ENCODE measurements at regions not wholly inside any gene's neighbourhood (a gene's known extent, or its start where the extent isn't known, plus 50 kb on each side); places are given as distances from the start of the nearest gene placed in this dataset.

- Histone ChIP-seq H3K9me2 (ENCODE audit: insufficient read depth) (no peaks in the 10 kb centered on the region), H4K20me1 (replicated peaks; ENCODE audit: insufficient read depth) (no peaks in the 10 kb centered on the region), H2AFZ (no peak overlapping the region), H3K4me3 (no peak overlapping the region), H3K36me3 (ENCODE audit: insufficient read depth) (peaks cover 6% of the 10 kb centered on the region; the same call in 1 of the 2 replicates), H3K27ac (ENCODE audit: low read depth) (no peak overlapping the region), H3F3A (replicated peaks; ENCODE audit: low read depth) (no peaks in the 10 kb centered on the region), H3K4me2 (no peak overlapping the region), H3K79me2 (replicated peaks; ENCODE audit: insufficient read depth) (no peaks in the 10 kb centered on the region), H3K27me3 (ENCODE audit: insufficient read depth) (no peaks in the 10 kb centered on the region), H3K4me1 (ENCODE audit: insufficient read depth) (no peaks in the 10 kb centered on the region)
- Mint-ChIP-seq H3K36me3 (ENCODE audit: low read depth) (peaks cover 3% of the 10 kb centered on the region; the same call in 1 of the 3 replicates), H3K4me3 (no peak overlapping the region), H3K4me1 (no peaks in the 10 kb centered on the region), H3K9me3 (peaks cover 88% of the 10 kb centered on the region), H3K27me3 (ENCODE audit: insufficient read depth, low read depth, poor library complexity) (peaks cover 5% of the 10 kb centered on the region), H3K27ac (no peak overlapping the region)
- DNase-seq (ENCODE audit: low spot score) (no peak), ATAC-seq (no peak)
- TF ChIP-seq, protein P1, sequence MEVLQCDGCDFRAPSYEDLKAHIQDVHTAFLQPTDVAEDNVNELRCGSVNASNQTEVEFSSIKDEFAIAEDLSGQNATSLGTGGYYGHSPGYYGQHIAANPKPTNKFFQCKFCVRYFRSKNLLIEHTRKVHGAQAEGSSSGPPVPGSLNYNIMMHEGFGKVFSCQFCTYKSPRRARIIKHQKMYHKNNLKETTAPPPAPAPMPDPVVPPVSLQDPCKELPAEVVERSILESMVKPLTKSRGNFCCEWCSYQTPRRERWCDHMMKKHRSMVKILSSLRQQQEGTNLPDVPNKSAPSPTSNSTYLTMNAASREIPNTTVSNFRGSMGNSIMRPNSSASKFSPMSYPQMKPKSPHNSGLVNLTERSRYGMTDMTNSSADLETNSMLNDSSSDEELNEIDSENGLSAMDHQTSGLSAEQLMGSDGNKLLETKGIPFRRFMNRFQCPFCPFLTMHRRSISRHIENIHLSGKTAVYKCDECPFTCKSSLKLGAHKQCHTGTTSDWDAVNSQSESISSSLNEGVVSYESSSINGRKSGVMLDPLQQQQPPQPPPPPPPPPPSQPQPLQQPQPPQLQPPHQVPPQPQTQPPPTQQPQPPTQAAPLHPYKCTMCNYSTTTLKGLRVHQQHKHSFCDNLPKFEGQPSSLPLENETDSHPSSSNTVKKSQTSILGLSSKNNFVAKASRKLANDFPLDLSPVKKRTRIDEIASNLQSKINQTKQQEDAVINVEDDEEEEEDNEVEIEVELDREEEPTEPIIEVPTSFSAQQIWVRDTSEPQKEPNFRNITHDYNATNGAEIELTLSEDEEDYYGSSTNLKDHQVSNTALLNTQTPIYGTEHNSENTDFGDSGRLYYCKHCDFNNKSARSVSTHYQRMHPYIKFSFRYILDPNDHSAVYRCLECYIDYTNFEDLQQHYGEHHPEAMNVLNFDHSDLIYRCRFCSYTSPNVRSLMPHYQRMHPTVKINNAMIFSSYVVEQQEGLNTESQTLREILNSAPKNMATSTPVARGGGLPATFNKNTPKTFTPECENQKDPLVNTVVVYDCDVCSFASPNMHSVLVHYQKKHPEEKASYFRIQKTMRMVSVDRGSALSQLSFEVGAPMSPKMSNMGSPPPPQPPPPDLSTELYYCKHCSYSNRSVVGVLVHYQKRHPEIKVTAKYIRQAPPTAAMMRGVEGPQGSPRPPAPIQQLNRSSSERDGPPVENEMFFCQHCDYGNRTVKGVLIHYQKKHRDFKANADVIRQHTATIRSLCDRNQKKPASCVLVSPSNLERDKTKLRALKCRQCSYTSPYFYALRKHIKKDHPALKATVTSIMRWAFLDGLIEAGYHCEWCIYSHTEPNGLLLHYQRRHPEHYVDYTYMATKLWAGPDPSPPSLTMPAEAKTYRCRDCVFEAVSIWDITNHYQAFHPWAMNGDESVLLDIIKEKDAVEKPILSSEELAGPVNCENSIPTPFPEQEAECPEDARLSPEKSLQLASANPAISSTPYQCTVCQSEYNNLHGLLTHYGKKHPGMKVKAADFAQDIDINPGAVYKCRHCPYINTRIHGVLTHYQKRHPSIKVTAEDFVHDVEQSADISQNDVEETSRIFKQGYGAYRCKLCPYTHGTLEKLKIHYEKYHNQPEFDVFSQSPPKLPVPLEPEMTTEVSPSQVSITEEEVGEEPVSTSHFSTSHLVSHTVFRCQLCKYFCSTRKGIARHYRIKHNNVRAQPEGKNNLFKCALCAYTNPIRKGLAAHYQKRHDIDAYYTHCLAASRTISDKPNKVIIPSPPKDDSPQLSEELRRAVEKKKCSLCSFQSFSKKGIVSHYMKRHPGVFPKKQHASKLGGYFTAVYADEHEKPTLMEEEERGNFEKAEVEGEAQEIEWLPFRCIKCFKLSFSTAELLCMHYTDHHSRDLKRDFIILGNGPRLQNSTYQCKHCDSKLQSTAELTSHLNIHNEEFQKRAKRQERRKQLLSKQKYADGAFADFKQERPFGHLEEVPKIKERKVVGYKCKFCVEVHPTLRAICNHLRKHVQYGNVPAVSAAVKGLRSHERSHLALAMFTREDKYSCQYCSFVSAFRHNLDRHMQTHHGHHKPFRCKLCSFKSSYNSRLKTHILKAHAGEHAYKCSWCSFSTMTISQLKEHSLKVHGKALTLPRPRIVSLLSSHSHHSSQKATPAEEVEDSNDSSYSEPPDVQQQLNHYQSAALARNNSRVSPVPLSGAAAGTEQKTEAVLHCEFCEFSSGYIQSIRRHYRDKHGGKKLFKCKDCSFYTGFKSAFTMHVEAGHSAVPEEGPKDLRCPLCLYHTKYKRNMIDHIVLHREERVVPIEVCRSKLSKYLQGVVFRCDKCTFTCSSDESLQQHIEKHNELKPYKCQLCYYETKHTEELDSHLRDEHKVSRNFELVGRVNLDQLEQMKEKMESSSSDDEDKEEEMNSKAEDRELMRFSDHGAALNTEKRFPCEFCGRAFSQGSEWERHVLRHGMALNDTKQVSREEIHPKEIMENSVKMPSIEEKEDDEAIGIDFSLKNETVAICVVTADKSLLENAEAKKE (CRISPR knock-in tag; IDR thresholded peaks at IDR 0.05), result no peak
- TF ChIP-seq, protein P2, sequence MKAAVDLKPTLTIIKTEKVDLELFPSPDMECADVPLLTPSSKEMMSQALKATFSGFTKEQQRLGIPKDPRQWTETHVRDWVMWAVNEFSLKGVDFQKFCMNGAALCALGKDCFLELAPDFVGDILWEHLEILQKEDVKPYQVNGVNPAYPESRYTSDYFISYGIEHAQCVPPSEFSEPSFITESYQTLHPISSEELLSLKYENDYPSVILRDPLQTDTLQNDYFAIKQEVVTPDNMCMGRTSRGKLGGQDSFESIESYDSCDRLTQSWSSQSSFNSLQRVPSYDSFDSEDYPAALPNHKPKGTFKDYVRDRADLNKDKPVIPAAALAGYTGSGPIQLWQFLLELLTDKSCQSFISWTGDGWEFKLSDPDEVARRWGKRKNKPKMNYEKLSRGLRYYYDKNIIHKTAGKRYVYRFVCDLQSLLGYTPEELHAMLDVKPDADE (IDR thresholded peaks at IDR 0.05), result no peak
- TF ChIP-seq JUNB (IDR thresholded peaks at IDR 0.05; ENCODE audit: unreplicated experiment) (no peak), NANOG (IDR thresholded peaks at IDR 0.05; ENCODE audit: borderline replicate concordance) (no peak), POLR2AphosphoS5 (IDR thresholded peaks at IDR 0.05; ENCODE audit: low read depth) (no peak), STAT1 (IDR thresholded peaks at IDR 0.05; ENCODE audit: unreplicated experiment) (no peak), ZNF114 (CRISPR knock-in tag; IDR thresholded peaks at IDR 0.05) (no peak), CTCF (conservative IDR thresholded peaks at IDR 0.05; ENCODE audit: low read depth in 2 of 2) (no peak), REST (IDR thresholded peaks at IDR 0.05; ENCODE audit: unreplicated experiment) (no peak), CREB1 (CRISPR knock-in tag; IDR thresholded peaks at IDR 0.05; ENCODE audit: low read depth) (no peak), EZH2phosphoT487 (IDR thresholded peaks at IDR 0.05; ENCODE audit: unreplicated experiment) (no peak), EZH2 (IDR thresholded peaks at IDR 0.05; ENCODE audit: low read depth, unreplicated experiment) (no peak), ZNF331 (CRISPR knock-in tag; IDR thresholded peaks at IDR 0.05; ENCODE audit: low read depth) (no peak)
Observed at GRCh38 chr20:55139173-55139765, 663.9 kb downstream of the DOK5 start.

Data from GM23338 (cell line).